Small intestine (tissue), 7 donors: ENCODE measurements at regions not wholly inside any gene's neighbourhood (a gene's known extent, or its start where the extent isn't known, plus 50 kb on each side); places are given as distances from the start of the nearest gene placed in this dataset.

Experiments
- DNase-seq, 2 donors: peaks; one replicate each; pipeline versions ENCODE4 v3.0.0 to v3.0.0-alpha.2; 2013
- FAIRE-seq: peaks from 2 replicates; lab custom pipeline; 2012; peaks lifted over from hg19 to GRCh38; lab: Jason Lieb, UNC
- H3K27ac ChIP-seq, 3 donors: one replicate each; pipeline ENCODE4 v1.5.1; 2013; ENCODE audit warnings: low read length in 2 of 3, mild to moderate bottlenecking in 2 of 3, control low read depth in 1 of 3, inconsistent platforms in 1 of 3, low read depth in 1 of 3, moderate library complexity in 1 of 3
- H3K27me3 ChIP-seq, 3 donors: one replicate each; pipeline ENCODE4 v1.6.1; 2013; ENCODE audit warnings: low read length in 3 of 3, inconsistent platforms in 1 of 3; ENCODE audit not compliant: control insufficient read depth in 3 of 3, insufficient read depth in 3 of 3
- H3K36me3 ChIP-seq, 3 donors: one replicate each; pipeline ENCODE4 v1.6.1; 2013; ENCODE audit warnings: low read length in 3 of 3, inconsistent platforms in 1 of 3, low read depth in 1 of 3, mild to moderate bottlenecking in 1 of 3, moderate library complexity in 1 of 3; ENCODE audit not compliant: control insufficient read depth in 3 of 3, insufficient read depth in 2 of 3
- H3K4me1 ChIP-seq, 3 donors: one replicate each; pipeline ENCODE4 v1.6.1; 2013; ENCODE audit warnings: low read length in 2 of 3, inconsistent platforms in 1 of 3, low read depth in 1 of 3, mild to moderate bottlenecking in 1 of 3, moderate library complexity in 1 of 3; ENCODE audit not compliant: control insufficient read depth in 3 of 3, insufficient read depth in 2 of 3
- H3K4me3 ChIP-seq, 3 donors: one replicate each; pipeline ENCODE4 v1.5.1; 2013; ENCODE audit warnings: low read length in 3 of 3, control low read depth in 1 of 3, inconsistent platforms in 1 of 3, low read depth in 1 of 3, mild to moderate bottlenecking in 1 of 3, moderate library complexity in 1 of 3
- H3K9me3 ChIP-seq, 2 donors: one replicate each; pipeline ENCODE4 v1.6.1; 2013; ENCODE audit warnings: low read depth in 1 of 2, low read length in 1 of 2; ENCODE audit not compliant: control insufficient read depth in 2 of 2, insufficient read depth in 1 of 2
- WGBS, 3 donors: extraction: QIAGEN DNeasy Blood & Tissue Kit; methylation state at CpG; one replicate each; pipeline ENCODE4 v1.1.7; 2013; 5-methylcytosine and 5-hydroxymethylcytosine counted together
- donor health status: healthy with polysubstance abuse.
- donor health status: control.
- donor health status: control.
- donor health status: Bipolar disorder and iron deficiency.
- donor health status: healthy.

DNA sequence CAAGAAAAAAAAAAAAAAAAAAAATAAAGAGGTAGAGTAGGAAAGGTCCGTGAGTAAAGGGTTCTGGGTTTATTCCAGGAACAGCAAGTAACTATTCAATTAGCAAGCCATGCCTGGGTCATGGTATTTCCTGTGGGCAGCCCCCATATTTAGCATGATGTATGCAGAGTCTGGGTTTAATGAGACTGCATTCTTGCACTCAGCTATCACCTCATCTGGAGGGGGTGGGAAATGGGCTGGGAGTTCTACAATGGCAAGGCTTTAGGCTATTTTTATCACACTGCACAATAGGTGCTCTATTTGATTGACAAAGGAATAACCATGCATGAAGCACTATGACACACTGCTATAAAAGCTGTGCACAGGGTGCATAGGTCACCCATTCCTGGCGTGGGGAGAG is 104.0 kb upstream of the CCL2 start:
- no peak for DNase-seq
- WGBS, 3 donors = 21 to 56% (median 29%) methylated on average over 2 of the region's 2 CpGs
- no peak for FAIRE-seq

GRCh38 chr17:34153991-34154390 is 101.1 kb upstream of the CCL2 start:
- peaks cover 0 to 42% (median 29%) of the 10 kb centered on the region in 3 donors for H3K27me3 ChIP-seq
- FAIRE-seq (no peak), DNase-seq (no peak)
- H3K9me3 ChIP-seq = peaks cover 0 to 6% of the 10 kb centered on the region in 2 donors
- H3K27ac ChIP-seq = no peak overlapping the region
- H3K36me3 ChIP-seq = no peaks in the 10 kb centered on the region
- WGBS, 3 donors = 58 to 61% (median 58%) methylated on average over 6 of the region's 6 CpGs
- no peak overlapping the region for H3K4me3 ChIP-seq
- no peaks in the 10 kb centered on the region for H3K4me1 ChIP-seq

More for the DNA sequence above, 104.0 kb upstream of the CCL2 start:
- Histone ChIP-seq H3K27me3 (peaks cover 0 to 14% (median 13%) of the 10 kb centered on the region in 3 donors), H3K36me3 (no peaks in the 10 kb centered on the region), H3K9me3 (no peaks in the 10 kb centered on the region), H3K4me1 (no peaks in the 10 kb centered on the region), H3K27ac (no peak overlapping the region), H3K4me3 (no peak overlapping the region)

GRCh38 chr17:34154961-34155730 is 99.9 kb upstream of the CCL2 start:
- DNase-seq (peak in 1 of 2 donors; percentile 10), FAIRE-seq (no peak)
- 33 to 46% (median 40%) methylated on average over 23 of the region's 23 CpGs for WGBS, 3 donors
- H3K4me1 ChIP-seq = no peaks in the 10 kb centered on the region
- H3K27ac ChIP-seq = no peak overlapping the region
- peaks cover 0 to 6% of the 10 kb centered on the region in 2 donors for H3K9me3 ChIP-seq
- H3K36me3 ChIP-seq = no peaks in the 10 kb centered on the region
- H3K27me3 ChIP-seq = peaks cover 0 to 44% (median 32%) of the 10 kb centered on the region in 3 donors
- H3K4me3 ChIP-seq = no peak overlapping the region

GRCh38 chr17:34155947-34156346 is 99.1 kb upstream of the CCL2 start:
- Histone ChIP-seq H3K4me3 (no peak overlapping the region), H3K27me3 (peaks cover 0 to 44% (median 32%) of the 10 kb centered on the region in 3 donors), H3K27ac (no peak overlapping the region), H3K4me1 (no peaks in the 10 kb centered on the region), H3K9me3 (peaks cover 0 to 6% of the 10 kb centered on the region in 2 donors), H3K36me3 (no peaks in the 10 kb centered on the region)
- FAIRE-seq = no peak
- WGBS, 3 donors = 76 to 87% (median 76%) methylated on average over 7 of the region's 7 CpGs
- no peak for DNase-seq

DNA sequence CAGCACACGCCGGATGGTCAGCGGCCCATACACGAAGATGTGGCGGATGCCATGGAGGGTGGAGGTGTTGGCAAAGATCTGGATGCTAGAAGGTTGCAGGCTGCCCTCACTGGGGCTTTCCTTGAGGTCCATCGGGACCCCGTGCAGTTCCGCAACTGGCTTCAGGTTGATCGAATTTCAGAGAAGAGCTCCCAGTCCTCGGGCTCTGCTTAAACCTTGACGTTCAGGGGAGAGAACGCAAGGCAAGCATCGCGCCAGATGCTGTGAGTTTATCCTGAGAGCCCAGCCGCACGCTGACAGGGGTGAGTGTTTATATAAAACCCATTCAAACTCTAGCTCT is 98.7 kb upstream of the CCL2 start:
- DNase-seq (no peak), FAIRE-seq (no peak)
- Histone ChIP-seq H3K27me3 (peaks cover 0 to 44% (median 32%) of the 10 kb centered on the region in 3 donors), H3K27ac (no peak overlapping the region), H3K9me3 (peaks cover 0 to 6% of the 10 kb centered on the region in 2 donors), H3K36me3 (no peaks in the 10 kb centered on the region), H3K4me1 (no peaks in the 10 kb centered on the region), H3K4me3 (no peak overlapping the region)
- WGBS, 3 donors = 49 to 64% (median 50%) methylated on average over 16 of the region's 16 CpGs

- peaks cover 0 to 6% of the 10 kb centered on the region in 2 donors for H3K9me3 ChIP-seq
- DNase-seq = peak in 1 of 2 donors; percentile 6
- H3K4me3 ChIP-seq = peak overlapping the region in 1 of 3 donors; percentile 7
- H3K4me1 ChIP-seq = no peaks in the 10 kb centered on the region
- H3K36me3 ChIP-seq = no peaks in the 10 kb centered on the region
- peaks cover 0 to 44% (median 32%) of the 10 kb centered on the region in 3 donors for H3K27me3 ChIP-seq
- 4 to 17% (median 16%) methylated on average over 42 of the region's 42 CpGs for WGBS, 3 donors
- no peak for FAIRE-seq
- no peak overlapping the region for H3K27ac ChIP-seq
Measured at GRCh38 chr17:34156741-34157589, 98.1 kb upstream of the CCL2 start.

DNA sequence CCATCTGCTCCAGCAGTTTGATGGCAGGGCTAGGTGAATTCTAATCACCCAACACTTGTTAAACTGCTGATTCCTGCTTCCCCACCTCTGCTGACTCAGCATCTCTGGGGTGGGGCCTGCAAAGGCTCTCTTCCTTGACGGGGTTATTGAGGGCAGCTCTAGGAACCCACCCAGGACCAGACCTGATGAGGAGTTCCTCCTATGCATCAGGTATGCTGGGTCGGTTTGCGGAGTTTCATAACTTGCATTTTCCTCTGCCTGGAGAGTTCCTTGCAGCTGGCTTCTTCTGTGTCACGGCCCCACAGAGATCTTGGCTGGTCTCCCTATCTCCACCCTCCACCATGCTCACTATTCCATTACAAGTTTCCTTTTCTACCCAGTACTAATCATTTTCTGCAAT is 93.4 kb upstream of the CCL2 start:
- FAIRE-seq = no peak
- H3K4me3 ChIP-seq = no peak overlapping the region
- WGBS, 3 donors = 56 to 62% (median 62%) methylated on average over 4 of the region's 4 CpGs
- H3K4me1 ChIP-seq = no peaks in the 10 kb centered on the region
- no peaks in the 10 kb centered on the region for H3K36me3 ChIP-seq
- no peak for DNase-seq
- H3K27ac ChIP-seq = no peak overlapping the region
- peaks cover 0 to 6% of the 10 kb centered on the region in 2 donors for H3K9me3 ChIP-seq
- peaks cover 0 to 30% (median 15%) of the 10 kb centered on the region in 3 donors for H3K27me3 ChIP-seq

GRCh38 chr17:34163123-34163522 is 92.0 kb upstream of the CCL2 start:
- 21 to 50% (median 28%) methylated on average over 5 of the region's 5 CpGs for WGBS, 3 donors
- no peak overlapping the region for H3K4me3 ChIP-seq
- no peaks in the 10 kb centered on the region for H3K36me3 ChIP-seq
- FAIRE-seq = no peak
- H3K27me3 ChIP-seq = peaks cover 0 to 17% (median 9%) of the 10 kb centered on the region in 3 donors
- no peak for DNase-seq
- H3K27ac ChIP-seq = no peak overlapping the region
- no peaks in the 10 kb centered on the region for H3K4me1 ChIP-seq
- peaks cover 0 to 4% of the 10 kb centered on the region in 2 donors for H3K9me3 ChIP-seq
